ENCODE measurements at regions not wholly inside any gene's neighbourhood (a gene's known extent, or its start where the extent isn't known, plus 50 kb on each side); places are given as distances from the start of the nearest gene placed in this dataset.

GRCh38 chr7:53539558-53539957, 504.1 kb downstream of the POM121L12 start:
- no peak for DNase-seq

- DNase-seq = no peak
Measured at GRCh38 chr7:53541475-53541874, 506.0 kb downstream of the POM121L12 start.

- DNase-seq = no peak
Measured at GRCh38 chr7:53542157-53542556, 506.7 kb downstream of the POM121L12 start.
